ENCODE measurements at regions not wholly inside any gene's neighbourhood (a gene's known extent, or its start where the extent isn't known, plus 50 kb on each side); places are given as distances from the start of the nearest gene placed in this dataset.

DNA sequence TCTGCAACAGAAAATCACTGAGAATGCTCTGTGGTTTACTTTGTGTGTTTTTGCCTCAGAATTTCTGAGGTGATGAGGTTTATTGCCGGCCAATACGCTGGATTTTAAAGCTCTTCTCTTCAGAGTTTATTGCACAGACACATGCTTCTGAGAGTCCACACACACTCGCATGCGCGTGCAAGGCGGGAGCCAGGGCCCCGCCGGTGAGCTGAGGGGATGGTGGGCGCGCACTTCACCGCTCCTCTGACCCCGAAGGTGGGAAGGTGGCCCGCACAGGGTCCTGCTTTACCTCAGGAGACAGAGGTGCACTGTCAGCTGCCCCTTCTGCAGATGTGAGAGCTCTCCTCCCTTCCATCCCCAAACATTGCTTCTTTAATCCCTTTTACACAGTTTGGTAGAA, 158.4 kb upstream of the MAGI3 start:
- TF ChIP-seq, protein P1, sequence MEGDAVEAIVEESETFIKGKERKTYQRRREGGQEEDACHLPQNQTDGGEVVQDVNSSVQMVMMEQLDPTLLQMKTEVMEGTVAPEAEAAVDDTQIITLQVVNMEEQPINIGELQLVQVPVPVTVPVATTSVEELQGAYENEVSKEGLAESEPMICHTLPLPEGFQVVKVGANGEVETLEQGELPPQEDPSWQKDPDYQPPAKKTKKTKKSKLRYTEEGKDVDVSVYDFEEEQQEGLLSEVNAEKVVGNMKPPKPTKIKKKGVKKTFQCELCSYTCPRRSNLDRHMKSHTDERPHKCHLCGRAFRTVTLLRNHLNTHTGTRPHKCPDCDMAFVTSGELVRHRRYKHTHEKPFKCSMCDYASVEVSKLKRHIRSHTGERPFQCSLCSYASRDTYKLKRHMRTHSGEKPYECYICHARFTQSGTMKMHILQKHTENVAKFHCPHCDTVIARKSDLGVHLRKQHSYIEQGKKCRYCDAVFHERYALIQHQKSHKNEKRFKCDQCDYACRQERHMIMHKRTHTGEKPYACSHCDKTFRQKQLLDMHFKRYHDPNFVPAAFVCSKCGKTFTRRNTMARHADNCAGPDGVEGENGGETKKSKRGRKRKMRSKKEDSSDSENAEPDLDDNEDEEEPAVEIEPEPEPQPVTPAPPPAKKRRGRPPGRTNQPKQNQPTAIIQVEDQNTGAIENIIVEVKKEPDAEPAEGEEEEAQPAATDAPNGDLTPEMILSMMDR (IDR thresholded peaks at IDR 0.05), result no peak
- no peak for TF ChIP-seq POLR2AphosphoS5 (IDR thresholded peaks at IDR 0.05)
- TF ChIP-seq EP300 (IDR thresholded peaks at IDR 0.05), result no peak

Measured in gastroesophageal sphincter (tissue), 3 donors.